EH (cell line): ENCODE measurements at regions not wholly inside any gene's neighbourhood (a gene's known extent, or its start where the extent isn't known, plus 50 kb on each side); places are given as distances from the start of the nearest gene placed in this dataset.
A peak's percentile ranks its signal among the peaks of the same experiment; 100 is the strongest.
"Not testable (repeated sequence)": the region's sequence is repeated elsewhere in the genome, so short reads cannot be mapped to it uniquely, and the experiment has no call there.

Experiments
- DNase-seq: peaks from one replicate; pipeline ENCODE4 v3.0.0-alpha.2; 2015; ENCODE audit warnings: low read depth

GRCh38 chr9:73054091-73054490, 97.6 kb upstream of the ANXA1 start:
- no peak for DNase-seq

DNA sequence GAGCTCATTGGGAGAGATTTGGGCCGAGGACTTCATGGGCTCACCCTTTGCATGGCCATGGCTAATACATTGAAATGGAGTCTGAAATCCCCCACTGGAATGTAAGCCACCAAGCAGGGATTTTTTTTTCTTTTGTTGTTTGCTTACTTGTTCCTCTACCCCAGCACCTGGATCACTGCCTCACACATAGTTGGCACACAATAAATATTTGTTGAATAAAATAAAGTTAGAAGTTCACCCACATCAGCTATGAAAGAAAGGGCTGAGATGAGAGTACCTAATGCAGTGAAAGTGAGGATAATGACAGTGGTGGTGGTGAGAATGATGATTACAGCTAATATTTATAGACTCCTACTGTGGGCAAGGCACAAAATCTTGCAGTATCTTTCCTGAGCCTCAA, 98.1 kb upstream of the ANXA1 start:
- DNase-seq: no peak

DNA sequence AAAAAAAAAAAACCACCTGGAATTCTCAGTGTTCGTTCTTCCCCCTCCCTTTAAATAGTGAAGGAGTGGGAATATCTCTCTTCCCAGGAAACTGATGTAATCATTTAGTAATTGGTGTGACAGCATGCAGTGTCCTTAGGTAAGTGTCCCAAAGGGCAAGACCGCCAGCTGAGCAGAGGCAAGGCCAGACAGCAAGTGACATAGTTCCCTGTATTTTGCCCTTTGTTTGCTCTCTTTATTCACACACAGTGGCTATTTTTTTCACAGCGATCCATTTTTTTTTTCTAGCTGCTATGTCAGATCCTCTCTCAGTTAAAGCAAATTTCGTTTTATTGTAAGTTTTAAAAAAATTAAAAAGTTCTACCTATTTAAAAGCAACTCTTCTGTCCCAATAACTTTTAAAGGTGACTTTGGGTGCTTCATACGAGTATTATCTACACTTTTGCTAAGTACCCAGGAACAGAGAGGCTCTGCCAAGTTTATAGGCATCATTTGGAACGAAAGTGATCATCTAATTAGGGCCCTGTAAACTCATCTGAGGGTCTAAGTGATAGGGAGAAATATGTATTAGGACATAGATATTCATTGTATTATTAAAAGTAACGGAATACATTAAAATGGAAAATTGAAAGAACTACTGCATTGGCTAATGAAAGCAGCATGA, 98.2 kb upstream of the ALDH1A1 start:
- peak; percentile 49 for DNase-seq

- DNase-seq: peak; percentile 89
Measured at GRCh38 chr9:73050065-73050816, 97.4 kb upstream of the ALDH1A1 start.

DNA sequence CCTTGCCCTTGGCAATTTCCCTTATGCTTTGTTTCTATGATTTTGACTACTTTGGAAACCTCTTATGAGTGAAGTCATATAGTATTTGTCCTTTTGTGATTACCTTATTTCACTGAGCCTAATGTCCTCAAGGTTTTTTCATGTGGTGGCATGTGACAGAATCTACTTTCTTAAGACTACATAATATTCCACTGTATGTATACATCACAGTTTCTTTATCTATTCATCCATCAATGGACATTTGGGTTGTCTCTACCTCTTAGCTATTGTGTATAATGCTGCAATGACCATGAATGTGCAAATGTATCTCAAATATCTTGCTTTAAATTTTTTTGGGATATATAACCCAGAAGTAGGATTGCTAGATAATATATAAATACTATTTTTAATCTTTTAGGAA, 96.4 kb upstream of the ALDH1A1 start:
- DNase-seq: no peak

DNA sequence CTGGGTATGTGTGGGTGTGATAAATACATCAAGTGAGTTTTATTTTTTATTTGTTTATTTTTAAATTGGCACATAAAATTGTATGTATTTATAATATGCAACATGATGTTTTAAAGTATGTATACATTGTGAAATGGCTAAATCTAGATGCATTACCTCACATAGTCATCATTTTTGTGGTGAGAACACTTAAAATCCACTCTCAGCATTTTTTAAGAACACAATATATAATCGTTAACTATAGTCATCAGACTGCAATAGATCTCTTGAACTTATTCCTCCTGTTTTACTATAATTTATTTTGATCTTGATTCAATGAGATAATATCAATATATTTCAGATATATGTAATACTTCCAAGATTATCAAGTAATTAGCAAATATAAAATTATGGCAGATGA, 93.9 kb upstream of the ALDH1A1 start:
- DNase-seq: no peak

- not testable (repeated sequence) for DNase-seq
Measured at GRCh38 chr9:73044776-73045175, 91.9 kb upstream of the ALDH1A1 start.

DNA sequence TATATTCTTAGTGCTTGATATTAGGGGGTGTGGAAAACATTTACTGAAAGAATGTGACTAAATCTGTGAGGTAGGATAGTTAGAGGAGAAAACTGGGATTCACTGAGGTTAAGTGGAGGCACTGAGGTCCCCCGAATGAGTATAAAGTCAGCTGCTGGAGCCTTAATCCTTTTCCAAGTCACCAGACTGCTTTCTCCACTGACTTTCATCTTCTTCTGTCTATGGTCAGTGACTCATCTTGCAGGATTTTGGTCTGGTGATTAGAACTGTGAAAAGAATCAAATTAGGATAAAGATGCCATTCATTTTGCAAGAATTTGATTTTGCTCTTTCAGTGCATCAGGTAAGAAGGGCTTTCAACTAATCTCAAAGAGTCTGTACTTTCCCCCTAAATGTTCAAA, 89.3 kb upstream of the ALDH1A1 start:
- DNase-seq: peak; percentile 68

GRCh38 chr9:73039271-73040263, 86.7 kb upstream of the ALDH1A1 start:
- peak; percentile 69 for DNase-seq

DNA sequence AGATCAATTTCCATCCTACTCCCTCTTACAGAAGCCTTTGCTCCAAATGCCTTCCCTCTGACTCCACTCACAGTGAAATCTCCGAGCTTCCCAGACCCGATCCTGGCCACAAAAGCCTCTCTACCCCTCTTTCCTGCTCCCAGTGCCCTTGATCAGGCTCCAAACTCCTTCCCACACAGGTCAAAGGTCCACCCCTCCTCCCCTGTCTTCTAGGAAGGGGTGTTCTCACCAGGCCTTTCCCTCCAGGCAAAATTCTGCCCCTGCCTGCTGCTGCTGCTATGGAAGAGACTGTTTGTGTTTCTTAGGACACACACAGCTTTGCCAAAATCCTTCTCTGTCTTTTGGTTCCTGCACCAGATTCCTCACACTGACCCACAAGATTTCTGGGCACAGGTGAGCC, 85.8 kb upstream of the ALDH1A1 start:
- peak; percentile 87 for DNase-seq

DNA sequence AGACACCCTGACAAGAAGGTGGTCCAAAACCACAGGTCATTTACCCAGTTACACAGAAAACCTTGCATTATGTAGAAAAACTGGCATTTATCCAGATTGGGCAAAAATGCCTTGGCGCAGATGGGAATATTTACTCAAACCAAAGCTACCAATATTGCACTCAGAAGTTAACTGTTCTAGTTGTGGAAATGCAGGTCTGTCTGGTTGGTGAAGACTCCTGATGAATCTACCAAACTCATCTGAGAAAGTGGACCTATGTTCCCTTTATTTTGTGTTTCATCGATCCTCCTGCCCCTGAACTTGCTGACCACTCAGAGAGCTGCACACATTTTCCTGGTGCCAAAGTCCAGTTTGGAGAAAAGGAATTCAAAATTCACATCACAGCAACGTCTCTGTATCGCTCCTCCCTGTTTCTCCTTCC, 85.2 kb upstream of the ALDH1A1 start:
- no peak for DNase-seq

GRCh38 chr9:73037613-73038012, 84.8 kb upstream of the ALDH1A1 start:
- DNase-seq: peak; percentile 52

- DNase-seq: peak; percentile 22
Measured at GRCh38 chr9:73034962-73035361, 82.1 kb upstream of the ALDH1A1 start.

DNA sequence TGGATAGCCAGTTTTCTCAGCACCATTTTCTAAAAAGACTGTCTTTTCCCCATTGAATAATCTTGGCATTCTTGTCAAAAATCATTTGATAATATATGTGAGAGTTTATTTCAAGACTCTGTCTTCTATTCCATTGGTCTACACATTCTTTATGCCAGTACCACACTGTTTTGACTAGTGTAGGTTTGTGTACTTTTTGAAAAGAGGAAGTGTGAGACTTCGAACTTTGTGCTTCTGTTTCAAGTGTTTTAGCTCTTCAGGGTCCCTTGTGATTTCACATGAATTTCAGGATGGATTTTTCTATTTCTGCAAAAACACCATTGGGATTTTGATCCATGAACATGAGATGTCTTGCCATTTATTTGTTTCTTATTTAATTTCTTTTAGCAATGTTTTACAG, 78.5 kb upstream of the ALDH1A1 start:
- DNase-seq: no peak

DNA sequence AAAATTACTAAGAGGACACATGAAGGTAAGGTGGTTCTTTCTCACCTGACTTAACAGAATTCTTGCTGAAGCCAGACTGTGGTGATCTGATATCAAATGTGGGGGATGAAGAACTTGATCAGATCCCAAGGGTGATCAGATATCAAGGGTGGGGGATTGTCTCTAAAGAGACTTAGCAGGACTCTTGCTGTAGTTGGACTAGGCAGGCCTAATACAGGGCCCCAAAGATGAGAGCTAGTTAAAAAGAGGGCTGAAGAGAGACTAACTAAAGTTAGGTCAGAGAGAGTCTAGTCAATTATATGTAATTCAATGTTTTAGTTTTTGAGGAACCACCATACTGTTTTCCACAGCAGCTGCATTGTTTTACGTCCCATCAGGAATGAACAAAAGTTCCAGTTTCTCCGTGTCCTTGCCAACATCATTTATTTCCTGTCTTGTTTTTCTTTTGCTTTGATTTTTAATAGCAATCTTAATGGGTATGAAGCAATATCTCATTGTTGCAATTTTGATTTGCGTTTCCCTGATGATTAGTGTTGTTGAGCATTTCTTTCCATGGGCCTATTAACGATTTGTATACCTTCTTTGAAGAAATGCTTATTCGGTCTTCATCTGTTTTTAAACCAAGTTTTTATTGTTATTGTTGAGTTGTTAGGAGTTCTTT, 77.6 kb upstream of the ALDH1A1 start:
- no peak for DNase-seq

GRCh38 chr9:73029346-73029745, 76.5 kb upstream of the ALDH1A1 start:
- no peak for DNase-seq

GRCh38 chr9:73026375-73026774, 73.5 kb upstream of the ALDH1A1 start:
- no peak for DNase-seq

DNA sequence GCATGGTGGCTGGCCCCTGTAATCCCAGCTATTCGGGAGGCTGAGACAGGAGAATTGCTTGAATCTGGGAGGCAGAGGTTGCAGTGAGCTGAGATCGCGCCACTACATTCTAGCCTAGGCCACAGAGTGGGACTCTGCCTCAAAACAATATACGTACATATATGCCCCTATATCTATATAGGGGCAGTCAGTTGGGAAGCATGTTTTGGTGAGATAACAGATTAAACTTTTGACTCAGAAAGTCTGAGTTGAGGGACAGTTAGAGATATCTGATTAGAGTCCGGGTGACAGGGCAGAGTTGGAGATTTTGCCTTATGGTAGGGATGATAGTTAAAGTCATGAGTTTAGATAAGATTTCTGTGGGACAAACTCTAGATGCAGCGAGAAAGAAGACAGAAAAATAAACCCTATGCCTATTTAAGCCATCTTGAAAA, 71.8 kb upstream of the ALDH1A1 start:
- no peak for DNase-seq

GRCh38 chr9:73023025-73023541, 70.2 kb upstream of the ALDH1A1 start:
- peak; percentile 76 for DNase-seq

DNA sequence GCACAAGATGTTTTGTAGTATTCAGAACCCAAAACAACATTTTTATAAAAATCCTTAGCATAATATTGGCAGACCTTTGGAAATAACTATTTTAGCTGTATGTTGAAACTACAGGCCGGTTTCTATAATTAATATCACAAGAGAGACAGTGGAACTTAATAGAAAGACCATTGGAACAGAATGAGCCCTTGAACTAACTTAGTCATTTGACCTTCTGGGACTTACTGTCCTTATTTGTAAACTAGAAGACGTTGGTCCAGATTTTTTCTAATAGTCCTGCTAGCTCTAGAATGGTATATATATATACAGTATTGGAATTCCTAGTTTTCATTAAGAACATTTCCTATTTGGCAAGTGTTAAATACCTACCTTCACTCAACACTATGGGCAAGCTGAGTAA, 69.5 kb upstream of the ALDH1A1 start:
- DNase-seq: no peak

DNA sequence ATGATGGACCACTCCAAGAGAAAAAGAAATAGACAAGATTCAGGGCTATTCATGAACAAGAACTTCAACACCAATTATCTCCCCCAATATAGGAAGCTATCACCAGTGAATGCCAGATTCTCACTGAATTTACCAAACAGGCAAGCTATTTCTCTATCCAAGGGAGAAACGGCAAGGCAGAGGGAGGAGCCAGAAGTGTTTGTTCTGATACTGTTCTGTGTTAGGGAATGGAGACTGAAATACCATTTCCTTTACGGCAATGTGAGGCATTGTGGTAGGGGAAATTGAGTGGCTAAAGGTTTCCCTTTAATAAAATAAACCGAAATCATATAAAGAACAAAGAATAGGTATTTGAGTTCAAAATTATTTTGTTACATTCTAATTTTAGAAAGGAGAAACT, 68.0 kb upstream of the ALDH1A1 start:
- no peak for DNase-seq

- DNase-seq: no peak
Measured at GRCh38 chr9:73014011-73014410, 61.2 kb upstream of the ALDH1A1 start.
